Chondrocyte (in vitro differentiated cells): ENCODE measurements at regions not wholly inside any gene's neighbourhood (a gene's known extent, or its start where the extent isn't known, plus 50 kb on each side); places are given as distances from the start of the nearest gene placed in this dataset.

Experiments
- DNase-seq: peaks from one replicate; pipeline ENCODE4 v3.0.0; 2021; ENCODE audit warnings: mixed read lengths, low spot score
- H3K27ac Mint-ChIP-seq: one replicate; pipeline ENCODE4 v1.8.0; 2021; ENCODE audit warnings: mild to moderate bottlenecking, moderate library complexity, mixed read lengths; ENCODE audit not compliant: unreplicated experiment
- H3K27me3 Mint-ChIP-seq: 2 replicates; pipeline ENCODE4 v1.8.0; 2021; ENCODE audit warnings: low read depth, mixed read lengths
- H3K36me3 Mint-ChIP-seq: 2 replicates; pipeline ENCODE4 v1.8.0; 2021; ENCODE audit warnings: low read depth, mixed read lengths
- H3K4me1 Mint-ChIP-seq: 2 replicates; pipeline ENCODE4 v1.8.0; 2021; ENCODE audit warnings: low read depth, mild to moderate bottlenecking, mixed read lengths
- H3K4me3 Mint-ChIP-seq: one replicate; pipeline ENCODE4 v1.8.0; 2021; ENCODE audit warnings: mild to moderate bottlenecking, moderate library complexity, mixed read lengths; ENCODE audit not compliant: unreplicated experiment
- H3K9me3 Mint-ChIP-seq: 2 replicates; pipeline ENCODE4 v1.8.0; 2021; ENCODE audit warnings: low read depth, mixed read lengths
- TF ChIP-seq, protein P1 (sequence below): fragments of 200-600 bp; sonication (generic); IDR thresholded peaks from 2 replicates; pipeline ENCODE4 v1.5.0; 2021; ENCODE audit warnings: antibody characterized with exemption, mild to moderate bottlenecking, moderate library complexity

DNA sequence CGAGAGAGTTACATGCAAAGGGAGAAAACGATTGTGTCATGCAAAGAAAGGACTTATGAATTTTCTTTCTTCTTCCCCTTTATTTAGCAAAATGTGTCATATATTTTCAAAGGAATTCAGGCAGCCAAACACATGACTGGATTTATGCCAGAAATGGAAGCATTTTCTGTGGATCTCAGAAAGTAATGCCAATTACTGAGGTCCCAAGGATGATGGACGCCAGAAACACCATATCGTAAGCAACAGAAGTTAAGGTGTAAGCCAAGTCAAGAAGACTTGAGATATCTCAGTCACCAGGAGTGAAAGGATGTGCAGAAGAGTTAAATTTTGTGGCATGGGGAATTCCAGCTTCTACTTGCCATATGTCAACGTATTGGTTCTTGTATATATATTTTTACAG is 255.1 kb downstream of the GBA3 start:
- no peaks in the 10 kb centered on the region for H3K4me1 Mint-ChIP-seq
- H3K27me3 Mint-ChIP-seq = peaks cover 7% of the 10 kb centered on the region
- no peak overlapping the region for H3K4me3 Mint-ChIP-seq
- no peak overlapping the region for H3K27ac Mint-ChIP-seq
- H3K9me3 Mint-ChIP-seq = no peaks in the 10 kb centered on the region
- TF ChIP-seq, protein P1, sequence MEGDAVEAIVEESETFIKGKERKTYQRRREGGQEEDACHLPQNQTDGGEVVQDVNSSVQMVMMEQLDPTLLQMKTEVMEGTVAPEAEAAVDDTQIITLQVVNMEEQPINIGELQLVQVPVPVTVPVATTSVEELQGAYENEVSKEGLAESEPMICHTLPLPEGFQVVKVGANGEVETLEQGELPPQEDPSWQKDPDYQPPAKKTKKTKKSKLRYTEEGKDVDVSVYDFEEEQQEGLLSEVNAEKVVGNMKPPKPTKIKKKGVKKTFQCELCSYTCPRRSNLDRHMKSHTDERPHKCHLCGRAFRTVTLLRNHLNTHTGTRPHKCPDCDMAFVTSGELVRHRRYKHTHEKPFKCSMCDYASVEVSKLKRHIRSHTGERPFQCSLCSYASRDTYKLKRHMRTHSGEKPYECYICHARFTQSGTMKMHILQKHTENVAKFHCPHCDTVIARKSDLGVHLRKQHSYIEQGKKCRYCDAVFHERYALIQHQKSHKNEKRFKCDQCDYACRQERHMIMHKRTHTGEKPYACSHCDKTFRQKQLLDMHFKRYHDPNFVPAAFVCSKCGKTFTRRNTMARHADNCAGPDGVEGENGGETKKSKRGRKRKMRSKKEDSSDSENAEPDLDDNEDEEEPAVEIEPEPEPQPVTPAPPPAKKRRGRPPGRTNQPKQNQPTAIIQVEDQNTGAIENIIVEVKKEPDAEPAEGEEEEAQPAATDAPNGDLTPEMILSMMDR = no peak
- no peak for DNase-seq
- no peaks in the 10 kb centered on the region for H3K36me3 Mint-ChIP-seq

DNA sequence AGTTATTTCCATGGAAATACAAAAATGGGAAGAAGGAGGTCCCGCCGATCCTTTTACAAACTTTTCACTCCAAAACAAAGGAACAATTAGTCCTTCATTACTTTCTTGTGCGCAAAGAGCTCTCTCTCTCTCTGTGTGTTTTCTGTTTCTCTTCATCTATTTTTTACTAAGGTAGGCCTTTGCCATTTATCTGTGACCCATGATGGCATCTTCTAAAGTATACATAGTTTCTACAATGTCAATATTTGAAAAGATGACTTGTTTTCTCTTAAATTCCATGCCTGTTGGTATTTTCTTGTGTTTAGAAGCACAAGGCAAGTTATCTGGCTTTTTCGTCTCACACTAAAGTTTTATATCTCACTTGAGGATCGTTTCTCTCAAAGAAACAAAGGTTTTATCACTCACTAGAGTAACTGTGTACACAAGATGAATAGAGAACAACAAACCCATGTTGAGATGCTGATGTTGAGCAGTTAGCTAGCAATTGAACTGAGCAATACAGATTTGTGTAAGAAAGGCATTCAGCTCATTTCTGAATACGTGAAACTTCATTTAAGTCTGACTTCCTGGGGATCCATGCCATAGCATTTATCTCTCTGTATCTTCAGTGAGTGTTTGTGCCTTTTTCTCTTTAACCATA is 250.3 kb downstream of the GBA3 start:
- no peaks in the 10 kb centered on the region for H3K4me1 Mint-ChIP-seq

DNA sequence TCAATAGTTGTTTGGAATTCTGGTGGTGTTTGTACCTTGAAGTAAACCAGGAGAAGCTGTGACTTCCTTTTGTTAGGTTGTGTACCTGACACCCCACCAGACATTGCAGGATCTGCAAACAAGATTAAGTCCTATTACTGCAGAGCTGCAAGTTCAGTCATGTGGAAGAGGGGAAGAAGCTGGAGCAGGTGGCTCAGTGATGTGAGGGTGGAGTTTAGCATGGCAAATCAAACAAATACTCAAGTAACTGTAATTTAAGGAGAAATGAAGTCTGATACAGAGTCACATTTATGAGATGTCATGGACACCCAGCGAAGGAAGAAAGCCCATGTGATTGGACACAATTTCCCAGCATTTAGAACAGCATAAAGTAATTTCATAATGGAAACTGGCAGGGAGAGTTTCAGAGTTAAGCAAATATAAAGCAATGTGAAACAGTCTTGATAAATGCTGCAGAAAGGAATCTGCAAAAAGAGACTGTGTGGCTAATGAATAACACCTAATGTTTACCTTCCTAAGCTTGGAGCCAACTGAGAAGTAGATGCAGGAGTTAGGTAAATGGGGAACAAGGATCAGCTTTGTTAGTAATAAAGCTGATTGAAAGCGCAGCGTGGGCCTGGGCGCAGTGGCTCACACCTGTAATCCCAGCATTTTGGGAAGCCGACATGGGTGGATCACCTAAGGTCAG is 249.1 kb downstream of the GBA3 start:
- TF ChIP-seq, protein P1 = no peak
- Mint-ChIP-seq H3K27me3 (peaks cover 7% of the 10 kb centered on the region), H3K36me3 (no peaks in the 10 kb centered on the region), H3K27ac (no peak overlapping the region), H3K9me3 (no peaks in the 10 kb centered on the region), H3K4me3 (no peak overlapping the region), H3K4me1 (no peaks in the 10 kb centered on the region)
- DNase-seq = no peak

More for the DNA sequence above, 250.3 kb downstream of the GBA3 start:
- Mint-ChIP-seq H3K36me3 (no peaks in the 10 kb centered on the region), H3K27me3 (peaks cover 8% of the 10 kb centered on the region), H3K9me3 (no peaks in the 10 kb centered on the region), H3K4me3 (no peak overlapping the region), H3K27ac (no peak overlapping the region)
- DNase-seq = no peak
- TF ChIP-seq, protein P1 = no peak

DNA sequence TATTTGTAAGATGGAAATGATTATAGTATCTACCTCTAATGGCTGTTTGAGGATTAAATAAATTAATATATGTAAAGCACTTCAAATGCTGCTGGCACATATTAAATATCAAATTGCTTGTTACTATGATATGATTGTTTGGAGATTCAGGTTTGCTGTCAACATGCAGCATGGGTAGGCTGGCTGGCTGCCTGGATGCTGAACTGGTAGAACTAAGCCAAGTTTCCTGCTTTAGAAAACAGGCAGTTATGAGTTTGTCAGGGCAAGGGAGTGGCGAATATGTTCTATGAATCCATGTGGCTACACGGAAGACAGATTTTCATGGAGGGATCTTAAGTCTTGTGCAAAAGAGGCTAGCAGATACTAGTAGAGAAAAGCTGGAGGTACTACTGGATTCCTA is 239.6 kb downstream of the GBA3 start:
- no peak for DNase-seq
- TF ChIP-seq, protein P1 = no peak
- no peak overlapping the region for H3K4me3 Mint-ChIP-seq

DNA sequence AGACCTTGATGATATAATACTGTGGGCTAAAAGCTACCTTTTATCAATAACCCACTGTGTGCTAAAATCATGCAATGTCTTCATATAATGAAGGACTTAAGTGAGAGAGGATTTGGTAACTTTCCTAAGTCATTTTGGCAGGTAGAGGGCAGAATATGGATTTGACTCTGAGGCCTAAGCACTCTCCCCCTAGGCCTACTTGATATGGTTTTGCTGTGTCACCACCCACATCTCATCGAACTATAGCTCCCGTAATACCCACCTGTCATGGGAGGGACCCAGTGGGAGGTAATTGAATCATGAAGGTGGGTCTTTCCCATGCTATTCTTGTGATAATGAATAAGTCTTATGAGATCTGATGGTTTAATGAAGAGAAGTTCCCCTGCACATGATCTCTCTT is 229.7 kb downstream of the GBA3 start:
- Mint-ChIP-seq H3K36me3 (no peaks in the 10 kb centered on the region), H3K4me1 (no peaks in the 10 kb centered on the region), H3K9me3 (peaks cover 9% of the 10 kb centered on the region), H3K27me3 (peaks cover 3% of the 10 kb centered on the region), H3K4me3 (no peak overlapping the region), H3K27ac (no peak overlapping the region)
- TF ChIP-seq, protein P1 = no peak
- DNase-seq = no peak

More for the DNA sequence above, 239.6 kb downstream of the GBA3 start:
- H3K4me1 Mint-ChIP-seq = no peaks in the 10 kb centered on the region
- peaks cover 2% of the 10 kb centered on the region for H3K27me3 Mint-ChIP-seq
- H3K36me3 Mint-ChIP-seq = no peaks in the 10 kb centered on the region
- H3K27ac Mint-ChIP-seq = no peak overlapping the region
- H3K9me3 Mint-ChIP-seq = peaks cover 2% of the 10 kb centered on the region
